Gastrocnemius medialis (tissue), 4 donors: ENCODE measurements at regions not wholly inside any gene's neighbourhood (a gene's known extent, or its start where the extent isn't known, plus 50 kb on each side); places are given as distances from the start of the nearest gene placed in this dataset.

Experiments used
- ATAC-seq, 2 donors: fragments of 150-250 bp; one replicate each; pipeline ENCODE4 v1.9.1; 2016
- DNase-seq, 2 donors: peaks; one replicate each; pipeline ENCODE4 v3.0.0-alpha.2; 2019
- H3K27ac ChIP-seq, 4 donors: fragments of 200-600 bp; sonication (generic); 1 replicate in 1 of 4; 2 replicates in 3 of 4; pipeline ENCODE4 v1.5.1; 2016 to 2018; ENCODE audit warnings: mild to moderate bottlenecking in 2 of 4, moderate library complexity in 1 of 4
- H3K27me3 ChIP-seq, 3 donors: fragments of 200-600 bp; sonication (generic) in 2 of 3; 1 replicate in 1 of 3; 2 replicates in 2 of 3; pipeline versions ENCODE4 v1.5.1 to v1.6.0; 2016 to 2019; ENCODE audit warnings: mild to moderate bottlenecking in 1 of 3, moderate library complexity in 1 of 3
- H3K36me3 ChIP-seq, 2 donors: fragments of 200-600 bp; sonication (generic) in 1 of 2; one replicate each; pipeline ENCODE4 v1.5.1; 2017 to 2018
- H3K4me1 ChIP-seq, 2 donors: fragments of 200-600 bp; sonication (generic) in 1 of 2; one replicate each; pipeline ENCODE4 v1.5.1; 2016 to 2017; ENCODE audit warnings: mild to moderate bottlenecking in 2 of 2
- H3K4me3 ChIP-seq, 4 donors: fragments of 200-600 bp; sonication (generic) in 3 of 4; 1 replicate in 1 of 4; 2 replicates in 3 of 4; pipeline ENCODE4 v1.5.1; 2016 to 2019; ENCODE audit warnings: mild to moderate bottlenecking in 2 of 4
- H3K9me3 ChIP-seq, 3 donors: fragments of 200-600 bp; sonication (generic) in 2 of 3; 1 replicate in 1 of 3; 2 replicates in 2 of 3; pipeline ENCODE4 v1.5.1; 2016 to 2019
- POLR2A ChIP-seq, 2 donors: fragments of 450-650 bp; IDR thresholded peaks; one replicate each; pipeline ENCODE4 v1.6.1; 2017; ENCODE audit warnings: antibody characterized with exemption in 2 of 2, mild to moderate bottlenecking in 2 of 2, moderate library complexity in 2 of 2
- in situ Hi-C, 4 donors: fragments of 200-750 bp; cut with MboI; loops; one replicate each; pipeline versions ENCODE4 v1.15.0 to v1.8.0; 2017; ENCODE audit warnings: low sequenced_read_pairs in 4 of 4
- intact Hi-C: fragments of 100-400 bp; cut with DNase I; formaldehyde crosslinking; loops from one replicate; pipeline ENCODE4 v1.15.1; 2023; ENCODE audit warnings: low total_unique reads
- TF ChIP-seq, protein P1 (sequence below), 5 experiments: fragments of 450-650 bp in 3 of 5; fragments of 200-600 bp in 2 of 5; sonication (generic) in 2 of 5; IDR thresholded peaks in 4 of 5; conservative IDR thresholded peaks in 1 of 5; 1 replicate in 4 of 5; 2 replicates in 1 of 5; pipeline ENCODE4 v1.5.1; 2016 to 2019; ENCODE audit warnings: antibody characterized with exemption in 5 of 5, mild to moderate bottlenecking in 3 of 5, moderate library complexity in 3 of 5

DNA sequence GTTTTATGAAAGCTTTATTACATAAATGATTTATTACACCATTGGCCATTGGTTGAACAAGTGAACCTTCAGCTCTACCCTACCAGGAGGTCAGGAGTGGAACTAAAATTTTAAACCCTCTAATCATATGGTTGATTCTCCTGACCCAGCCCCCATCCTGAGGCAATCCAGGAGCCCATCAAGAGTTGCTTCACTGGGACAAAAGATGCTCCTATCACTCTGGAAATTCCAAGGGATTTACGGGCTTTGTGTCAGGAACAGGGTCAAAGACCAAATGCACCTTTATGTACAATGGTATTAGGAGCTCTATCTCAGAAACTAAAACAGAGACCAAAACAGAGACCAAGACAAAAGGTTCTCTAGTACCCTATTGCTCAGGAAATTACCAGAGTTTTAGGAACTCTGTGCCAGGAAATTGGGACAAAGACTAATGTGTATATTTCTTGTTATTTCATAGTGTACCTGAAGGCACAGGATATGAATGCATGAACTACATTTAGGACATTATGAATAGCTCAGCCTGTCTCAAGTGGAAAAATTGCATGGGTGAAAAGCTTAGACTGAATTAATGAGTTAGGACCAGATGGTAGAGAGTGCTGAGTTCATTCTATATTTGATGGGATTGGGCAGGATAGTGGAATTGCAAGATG, 171.7 kb upstream of the FLRT2 start:
- intact Hi-C loops, result no loop called here
- in situ Hi-C loops, result no loop called here
- ATAC-seq, result no peak
- no peak for DNase-seq
- no peaks in the 10 kb centered on the region for H3K9me3 ChIP-seq
- no peaks in the 10 kb centered on the region for H3K4me1 ChIP-seq
- H3K4me3 ChIP-seq, result no peak overlapping the region
- H3K36me3 ChIP-seq, result no peaks in the 10 kb centered on the region
- no peak for TF ChIP-seq POLR2A (IDR thresholded peaks at IDR 0.05)
- TF ChIP-seq, protein P1, sequence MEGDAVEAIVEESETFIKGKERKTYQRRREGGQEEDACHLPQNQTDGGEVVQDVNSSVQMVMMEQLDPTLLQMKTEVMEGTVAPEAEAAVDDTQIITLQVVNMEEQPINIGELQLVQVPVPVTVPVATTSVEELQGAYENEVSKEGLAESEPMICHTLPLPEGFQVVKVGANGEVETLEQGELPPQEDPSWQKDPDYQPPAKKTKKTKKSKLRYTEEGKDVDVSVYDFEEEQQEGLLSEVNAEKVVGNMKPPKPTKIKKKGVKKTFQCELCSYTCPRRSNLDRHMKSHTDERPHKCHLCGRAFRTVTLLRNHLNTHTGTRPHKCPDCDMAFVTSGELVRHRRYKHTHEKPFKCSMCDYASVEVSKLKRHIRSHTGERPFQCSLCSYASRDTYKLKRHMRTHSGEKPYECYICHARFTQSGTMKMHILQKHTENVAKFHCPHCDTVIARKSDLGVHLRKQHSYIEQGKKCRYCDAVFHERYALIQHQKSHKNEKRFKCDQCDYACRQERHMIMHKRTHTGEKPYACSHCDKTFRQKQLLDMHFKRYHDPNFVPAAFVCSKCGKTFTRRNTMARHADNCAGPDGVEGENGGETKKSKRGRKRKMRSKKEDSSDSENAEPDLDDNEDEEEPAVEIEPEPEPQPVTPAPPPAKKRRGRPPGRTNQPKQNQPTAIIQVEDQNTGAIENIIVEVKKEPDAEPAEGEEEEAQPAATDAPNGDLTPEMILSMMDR (IDR thresholded peaks at IDR 0.05 in 4 of 5, conservative IDR thresholded peaks at IDR 0.05 in 1 of 5), result no peak
- no peak overlapping the region for H3K27ac ChIP-seq
- no peaks in the 10 kb centered on the region for H3K27me3 ChIP-seq

DNA sequence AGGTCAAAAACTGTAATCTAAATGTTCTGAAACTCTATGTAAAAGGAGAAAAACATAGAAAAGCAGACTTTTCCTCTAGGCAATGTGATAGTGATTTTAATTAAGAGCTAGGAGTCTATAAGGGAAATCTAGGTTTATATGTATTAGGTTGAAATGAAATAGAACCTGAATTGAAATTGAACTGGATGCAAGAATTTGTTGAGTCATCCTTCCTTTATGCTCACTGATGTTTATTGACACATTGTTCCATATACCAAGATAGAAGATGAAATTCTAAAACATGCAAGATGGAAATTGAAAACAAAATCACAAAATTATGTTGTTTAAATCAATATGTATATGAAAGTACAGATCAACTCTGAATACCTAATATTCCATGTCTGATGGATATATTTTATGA, 170.4 kb upstream of the FLRT2 start:
- DNase-seq (no peak), ATAC-seq (no peak)
- no peak for TF ChIP-seq POLR2A (IDR thresholded peaks at IDR 0.05)
- TF ChIP-seq, protein P1 (IDR thresholded peaks at IDR 0.05 in 4 of 5, conservative IDR thresholded peaks at IDR 0.05 in 1 of 5), result no peak
- Histone ChIP-seq H3K4me3 (no peak overlapping the region), H3K36me3 (no peaks in the 10 kb centered on the region), H3K9me3 (no peaks in the 10 kb centered on the region), H3K27me3 (no peaks in the 10 kb centered on the region), H3K4me1 (no peaks in the 10 kb centered on the region), H3K27ac (no peak overlapping the region)
- intact Hi-C loops (no loop called here), in situ Hi-C loops (no loop called here)

DNA sequence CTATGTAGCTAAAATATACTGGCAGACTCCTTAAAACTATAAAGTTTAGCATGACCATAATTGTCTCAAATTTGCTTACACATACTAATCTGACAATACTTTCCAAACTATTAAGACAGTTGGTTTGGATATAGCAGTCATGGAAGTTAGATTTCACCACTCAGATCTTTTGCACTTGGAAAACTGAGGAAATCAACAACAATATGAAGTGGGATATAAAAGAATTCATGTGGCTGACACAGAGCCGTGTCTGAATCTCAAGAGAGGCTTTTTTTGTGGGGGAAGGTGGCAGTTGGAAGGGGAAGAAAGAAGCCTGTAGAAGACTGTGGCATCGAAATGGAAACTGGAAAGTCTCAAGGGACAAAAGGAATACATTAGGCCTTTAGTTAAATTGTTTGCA, 166.6 kb upstream of the FLRT2 start:
- no peaks in the 10 kb centered on the region for H3K4me1 ChIP-seq
- H3K27ac ChIP-seq, result no peak overlapping the region
- in situ Hi-C loops, result no loop called here
- intact Hi-C loops, result no loop called here
- no peak for TF ChIP-seq POLR2A (IDR thresholded peaks at IDR 0.05)
- H3K36me3 ChIP-seq, result no peaks in the 10 kb centered on the region
- H3K9me3 ChIP-seq, result no peaks in the 10 kb centered on the region
- DNase-seq, result no peak
- H3K4me3 ChIP-seq, result no peak overlapping the region
- no peaks in the 10 kb centered on the region for H3K27me3 ChIP-seq
- no peak for ATAC-seq

DNA sequence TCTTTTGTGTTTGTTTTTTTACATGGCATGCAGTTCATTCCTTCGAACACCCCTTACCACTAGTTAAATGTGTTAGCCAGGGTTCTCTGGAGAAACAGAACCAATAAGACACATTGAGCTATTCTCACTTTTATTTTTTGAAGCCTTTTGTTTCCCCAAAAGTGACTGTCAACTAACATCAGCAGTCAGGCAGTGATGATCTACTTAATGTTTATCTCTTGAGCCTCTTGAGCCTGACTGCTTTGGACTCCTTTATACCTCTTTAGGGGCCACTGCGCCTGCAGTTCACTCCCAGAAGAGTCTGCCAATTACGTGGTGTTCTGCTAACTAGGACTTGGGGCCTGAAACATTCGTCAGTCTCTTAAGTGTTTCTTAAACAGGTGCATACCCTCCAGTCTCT, 163.7 kb upstream of the FLRT2 start:
- in situ Hi-C loops, result no loop called here

DNA sequence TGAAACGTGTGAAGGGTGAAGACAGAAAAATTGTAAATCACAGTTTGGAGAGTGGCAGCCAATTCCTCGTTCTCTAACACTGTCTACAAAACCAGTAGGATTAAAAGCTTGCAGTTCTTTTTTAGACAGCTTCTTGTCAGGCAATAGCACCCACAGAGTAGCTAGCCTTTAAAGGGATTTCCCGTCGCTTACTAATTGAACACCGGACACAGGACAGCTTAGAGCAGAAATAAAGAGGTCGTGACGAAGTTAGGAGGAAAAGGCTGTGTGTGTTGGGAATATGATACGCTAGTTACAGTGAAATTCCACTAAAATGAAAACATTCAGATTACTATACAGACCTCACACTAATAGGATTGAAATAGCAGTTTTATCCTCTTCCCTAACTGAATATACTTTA, 149.1 kb upstream of the FLRT2 start:
- DNase-seq, result no peak
- in situ Hi-C loops, result no loop called here
- Histone ChIP-seq H3K4me1 (no peaks in the 10 kb centered on the region), H3K27ac (no peak overlapping the region), H3K4me3 (no peak overlapping the region), H3K27me3 (no peaks in the 10 kb centered on the region), H3K36me3 (no peaks in the 10 kb centered on the region), H3K9me3 (no peaks in the 10 kb centered on the region)
- TF ChIP-seq, protein P1 (IDR thresholded peaks at IDR 0.05 in 4 of 5, conservative IDR thresholded peaks at IDR 0.05 in 1 of 5), result no peak
- TF ChIP-seq POLR2A (IDR thresholded peaks at IDR 0.05), result no peak
- no peak for ATAC-seq
- intact Hi-C loops, result no loop called here

More for the DNA sequence above, 163.7 kb upstream of the FLRT2 start:
- H3K4me3 ChIP-seq, result no peak overlapping the region
- H3K27me3 ChIP-seq, result no peaks in the 10 kb centered on the region
- ATAC-seq (no peak), DNase-seq (no peak)
- no peak overlapping the region for H3K27ac ChIP-seq
- no peaks in the 10 kb centered on the region for H3K9me3 ChIP-seq
- intact Hi-C loops, result no loop called here
- H3K4me1 ChIP-seq, result no peaks in the 10 kb centered on the region
- no peak for TF ChIP-seq POLR2A (IDR thresholded peaks at IDR 0.05)
- TF ChIP-seq, protein P1 (IDR thresholded peaks at IDR 0.05 in 4 of 5, conservative IDR thresholded peaks at IDR 0.05 in 1 of 5), result no peak
- no peaks in the 10 kb centered on the region for H3K36me3 ChIP-seq
